ENCODE measurements at regions not wholly inside any gene's neighbourhood (a gene's known extent, or its start where the extent isn't known, plus 50 kb on each side); places are given as distances from the start of the nearest gene placed in this dataset.

DNA sequence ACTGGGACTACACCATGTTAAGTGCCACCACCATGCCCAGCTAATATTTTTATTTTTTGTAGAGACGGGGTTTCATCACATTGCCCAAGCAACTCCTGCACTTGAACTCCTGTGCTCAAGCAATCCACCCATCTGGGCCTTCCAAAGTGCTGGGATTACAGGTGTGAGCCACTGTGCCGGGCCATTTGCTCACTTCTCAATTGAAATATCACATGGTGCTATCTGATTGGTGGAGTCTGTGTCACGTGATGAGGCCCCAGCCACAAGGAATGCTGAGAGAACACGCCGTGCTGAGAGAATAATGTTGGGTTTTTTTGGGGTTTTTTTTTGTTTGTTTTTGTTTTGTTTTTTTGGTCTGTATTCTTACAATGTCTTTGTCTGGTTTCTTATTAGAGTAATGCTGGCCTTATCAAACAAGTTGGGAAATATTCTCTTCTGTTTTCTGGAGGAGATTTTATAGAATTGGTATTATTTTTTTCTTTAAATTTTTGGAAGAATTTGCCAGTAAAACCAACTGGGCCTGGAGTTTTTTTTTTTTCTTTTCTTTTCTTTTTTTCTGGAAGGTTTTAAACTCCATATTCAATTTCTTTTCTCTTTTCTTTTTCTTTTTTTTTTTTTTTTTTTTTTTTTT is 183.2 kb upstream of the KCNG1 start:
- no peaks in the 10 kb centered on the region for H3K9me3 ChIP-seq (replicated peaks)
- TF ChIP-seq, protein P1, sequence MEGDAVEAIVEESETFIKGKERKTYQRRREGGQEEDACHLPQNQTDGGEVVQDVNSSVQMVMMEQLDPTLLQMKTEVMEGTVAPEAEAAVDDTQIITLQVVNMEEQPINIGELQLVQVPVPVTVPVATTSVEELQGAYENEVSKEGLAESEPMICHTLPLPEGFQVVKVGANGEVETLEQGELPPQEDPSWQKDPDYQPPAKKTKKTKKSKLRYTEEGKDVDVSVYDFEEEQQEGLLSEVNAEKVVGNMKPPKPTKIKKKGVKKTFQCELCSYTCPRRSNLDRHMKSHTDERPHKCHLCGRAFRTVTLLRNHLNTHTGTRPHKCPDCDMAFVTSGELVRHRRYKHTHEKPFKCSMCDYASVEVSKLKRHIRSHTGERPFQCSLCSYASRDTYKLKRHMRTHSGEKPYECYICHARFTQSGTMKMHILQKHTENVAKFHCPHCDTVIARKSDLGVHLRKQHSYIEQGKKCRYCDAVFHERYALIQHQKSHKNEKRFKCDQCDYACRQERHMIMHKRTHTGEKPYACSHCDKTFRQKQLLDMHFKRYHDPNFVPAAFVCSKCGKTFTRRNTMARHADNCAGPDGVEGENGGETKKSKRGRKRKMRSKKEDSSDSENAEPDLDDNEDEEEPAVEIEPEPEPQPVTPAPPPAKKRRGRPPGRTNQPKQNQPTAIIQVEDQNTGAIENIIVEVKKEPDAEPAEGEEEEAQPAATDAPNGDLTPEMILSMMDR (IDR thresholded peaks at IDR 0.05; ENCODE audit: borderline replicate concordance) = no peak
- intact Hi-C loops (cut with micrococcal nuclease) = no loop called here
- peaks cover 91% of the 10 kb centered on the region for H3K27me3 ChIP-seq (ENCODE audit: low read depth)
- H3K4me3 ChIP-seq = no peak overlapping the region
- H3K27ac ChIP-seq (replicated peaks) = no peak overlapping the region
- DNase-seq = no peak
- H3K36me3 ChIP-seq = no peaks in the 10 kb centered on the region
- H3K4me1 ChIP-seq = no peaks in the 10 kb centered on the region

- no peak for DNase-seq
- no peak overlapping the region for H3K27ac ChIP-seq (replicated peaks)
- no peaks in the 10 kb centered on the region for H3K36me3 ChIP-seq
- H3K4me1 ChIP-seq = no peaks in the 10 kb centered on the region
- H3K9me3 ChIP-seq (replicated peaks) = no peaks in the 10 kb centered on the region
- no peak overlapping the region for H3K4me3 ChIP-seq
- TF ChIP-seq, protein P1 (IDR thresholded peaks at IDR 0.05; ENCODE audit: borderline replicate concordance) = no peak
- intact Hi-C loops (cut with micrococcal nuclease) = no loop called here
- H3K27me3 ChIP-seq (ENCODE audit: low read depth) = peaks cover 77% of the 10 kb centered on the region
These were observed 181.9 kb upstream of the KCNG1 start for GRCh38 chr20:51204794-51205193.

GRCh38 chr20:51204051-51204715 is 181.3 kb upstream of the KCNG1 start:
- Histone ChIP-seq H3K27me3 (ENCODE audit: low read depth) (peaks cover 71% of the 10 kb centered on the region), H3K36me3 (no peaks in the 10 kb centered on the region), H3K9me3 (replicated peaks) (no peaks in the 10 kb centered on the region), H3K4me3 (no peak overlapping the region), H3K27ac (replicated peaks) (no peak overlapping the region), H3K4me1 (no peaks in the 10 kb centered on the region)
- intact Hi-C loops (cut with micrococcal nuclease) = no loop called here
- TF ChIP-seq, protein P1 (IDR thresholded peaks at IDR 0.05; ENCODE audit: borderline replicate concordance) = no peak
- no peak for DNase-seq

DNA sequence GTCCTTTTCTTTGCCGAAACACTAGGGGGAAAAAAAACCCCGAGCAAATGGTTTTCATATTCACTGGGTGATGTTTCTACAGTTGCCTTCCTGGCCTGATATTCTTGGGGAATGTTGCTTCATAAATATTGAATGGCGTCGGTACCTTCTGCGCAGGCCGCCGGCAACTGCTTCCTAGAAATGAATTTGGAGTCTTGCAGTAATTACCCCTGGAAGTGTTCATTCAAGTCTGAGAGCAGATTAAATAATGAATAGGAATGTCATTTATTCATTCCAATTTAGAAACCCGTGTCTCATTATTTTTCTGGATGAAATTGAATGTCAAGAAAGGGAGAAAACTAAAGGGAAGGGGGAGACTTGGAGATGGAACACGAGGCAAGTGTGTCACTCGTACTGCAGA is 179.4 kb upstream of the KCNG1 start:
- peaks cover 68% of the 10 kb centered on the region for H3K27me3 ChIP-seq (ENCODE audit: low read depth)
- H3K36me3 ChIP-seq = no peaks in the 10 kb centered on the region
- H3K4me1 ChIP-seq = no peaks in the 10 kb centered on the region
- no peak overlapping the region for H3K27ac ChIP-seq (replicated peaks)
- no peaks in the 10 kb centered on the region for H3K9me3 ChIP-seq (replicated peaks)
- TF ChIP-seq, protein P1 (IDR thresholded peaks at IDR 0.05; ENCODE audit: borderline replicate concordance) = no peak
- DNase-seq = no peak
- intact Hi-C loops (cut with micrococcal nuclease) = no loop called here
- no peak overlapping the region for H3K4me3 ChIP-seq

DNA sequence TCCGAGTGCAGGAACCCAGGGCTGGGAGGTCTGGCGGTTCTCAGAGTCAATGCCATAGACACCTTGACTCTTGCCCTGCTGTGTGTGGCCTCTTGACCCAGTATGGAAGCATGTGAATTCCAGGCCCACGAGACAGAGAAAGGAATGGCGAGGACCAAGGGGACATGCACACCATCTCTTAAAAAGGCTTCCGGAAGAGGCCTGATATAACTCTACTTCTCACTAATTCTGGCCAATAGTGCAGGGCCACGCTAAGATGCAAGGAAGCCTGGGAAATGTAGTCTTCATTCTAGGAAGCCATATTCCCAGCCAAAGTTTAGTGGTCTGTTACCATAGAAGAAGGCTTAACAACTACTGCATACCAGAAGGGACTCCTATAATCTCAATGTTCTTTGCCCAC is 177.0 kb upstream of the KCNG1 start:
- H3K27ac ChIP-seq (replicated peaks) = no peak overlapping the region
- H3K36me3 ChIP-seq = no peaks in the 10 kb centered on the region
- no peaks in the 10 kb centered on the region for H3K9me3 ChIP-seq (replicated peaks)
- intact Hi-C loops (cut with micrococcal nuclease) = no loop called here
- TF ChIP-seq, protein P1 (IDR thresholded peaks at IDR 0.05; ENCODE audit: borderline replicate concordance) = no peak
- no peaks in the 10 kb centered on the region for H3K4me1 ChIP-seq
- DNase-seq = no peak
- no peak overlapping the region for H3K4me3 ChIP-seq
- H3K27me3 ChIP-seq (ENCODE audit: low read depth) = peaks cover 71% of the 10 kb centered on the region
